Stimulated activated CD4-positive, alpha-beta T cell treated with anti-CD3 and anti-CD28 coated beads, Interleukin-12 subunit alpha, Interleukin-12 subunit beta, amount 100 ng/mL, for 24 hours (primary cell): ENCODE measurements at regions not wholly inside any gene's neighbourhood (a gene's known extent, or its start where the extent isn't known, plus 50 kb on each side); places are given as distances from the start of the nearest gene placed in this dataset.

Experiments used
- DNase-seq, 2 experiments: peaks; one replicate each; pipeline ENCODE4 v3.0.0-alpha.2; 2020; ENCODE audit warnings: low read depth in 2 of 2

GRCh38 chr3:159619341-159619885, 369.2 kb upstream of the IL12A start:
- DNase-seq, result no peak

GRCh38 chr3:159620281-159620680, 368.4 kb upstream of the IL12A start:
- DNase-seq, result no peak

- DNase-seq, result no peak
Measured at GRCh38 chr3:159620873-159621272, 367.8 kb upstream of the IL12A start.

GRCh38 chr3:159624616-159625015, 364.0 kb upstream of the IL12A start:
- no peak for DNase-seq

GRCh38 chr3:159625594-159625993, 363.0 kb upstream of the IL12A start:
- no peak for DNase-seq

- DNase-seq, result no peak
Measured at GRCh38 chr3:159626598-159626997, 362.0 kb upstream of the IL12A start.

GRCh38 chr3:159627229-159627628, 361.4 kb upstream of the IL12A start:
- DNase-seq, result no peak

- DNase-seq, result no peak
Measured at GRCh38 chr3:159627634-159628033, 361.0 kb upstream of the IL12A start.

GRCh38 chr3:159629329-159630084, 359.1 kb upstream of the IL12A start:
- no peak for DNase-seq

- no peak for DNase-seq
Measured at GRCh38 chr3:159631226-159631625, 357.4 kb upstream of the IL12A start.

- DNase-seq, result no peak
Measured at GRCh38 chr3:159632128-159632527, 356.5 kb upstream of the IL12A start.

GRCh38 chr3:159632851-159633250, 355.8 kb upstream of the IL12A start:
- DNase-seq, result no peak

- no peak for DNase-seq
Measured at GRCh38 chr3:159634483-159634882, 354.2 kb upstream of the IL12A start.

- no peak for DNase-seq
Measured at GRCh38 chr3:159635047-159635641, 353.5 kb upstream of the IL12A start.

- DNase-seq, result no peak
Measured at GRCh38 chr3:159637883-159638542, 350.6 kb upstream of the IL12A start.

GRCh38 chr3:159640225-159640624, 348.4 kb upstream of the IL12A start:
- DNase-seq, result no peak

GRCh38 chr3:159643406-159643805, 345.2 kb upstream of the IL12A start:
- no peak for DNase-seq

- no peak for DNase-seq
Measured at GRCh38 chr3:159645874-159646273, 342.8 kb upstream of the IL12A start.

GRCh38 chr3:159649951-159650350, 338.7 kb upstream of the IL12A start:
- DNase-seq, result no peak

- no peak for DNase-seq
Measured at GRCh38 chr3:159650726-159651125, 337.9 kb upstream of the IL12A start.

GRCh38 chr3:159652452-159652851, 336.2 kb upstream of the IL12A start:
- no peak for DNase-seq

- DNase-seq, result no peak
Measured at GRCh38 chr3:159654183-159655134, 334.2 kb upstream of the IL12A start.
